OCI-LY3 (cell line): ENCODE measurements at regions not wholly inside any gene's neighbourhood (a gene's known extent, or its start where the extent isn't known, plus 50 kb on each side); places are given as distances from the start of the nearest gene placed in this dataset.

Experiments
- H2AFZ ChIP-seq: fragments of 200-600, 300-600 bp; shearing (Covaris generic); 2 replicates; pipeline ENCODE4 v1.6.0; 2014; ENCODE audit warnings: antibody characterized with exemption, low read depth, low read length
- H3K27ac ChIP-seq: fragments of 200-600, 300-600 bp; sonication (generic); 2 replicates; pipeline ENCODE4 v1.5.1; 2014; ENCODE audit warnings: mild to moderate bottlenecking, low read length, moderate library complexity, mixed read lengths
- H3K27me3 ChIP-seq: fragments of 200-600, 300-600 bp; sonication (generic); 2 replicates; pipeline ENCODE4 v1.6.1; 2014; ENCODE audit warnings: low read depth, low read length, mixed read lengths
- H3K36me3 ChIP-seq: fragments of 200-600, 300-600 bp; sonication (generic); replicated peaks from 2 replicates; pipeline ENCODE3; 2014; ENCODE audit warnings: low read depth, low read length, mixed read lengths
- H3K4me1 ChIP-seq: fragments of 300-600, 200-600 bp; sonication (generic); 2 replicates; pipeline ENCODE4 v1.6.1; 2014; ENCODE audit warnings: low read length, mixed read lengths
- H3K4me2 ChIP-seq: fragments of 200-600, 300-600 bp; sonication (generic); 2 replicates; pipeline ENCODE4 v1.6.1; 2014; ENCODE audit warnings: low read length, mixed read lengths
- H3K4me3 ChIP-seq: fragments of 300-600, 200-600 bp; sonication (generic); 2 replicates; pipeline ENCODE4 v1.5.1; 2014; ENCODE audit warnings: antibody characterized with exemption, mild to moderate bottlenecking, low read length, moderate library complexity
- H3K79me2 ChIP-seq: fragments of 300-600, 200-600 bp; shearing (Covaris generic); 2 replicates; pipeline ENCODE4 v1.6.1; 2014; ENCODE audit warnings: mild to moderate bottlenecking, low read length, mixed read lengths
- H3K9ac ChIP-seq: fragments of 300-600, 200-600 bp; shearing (Covaris generic); 2 replicates; pipeline ENCODE4 v1.6.0; 2014; ENCODE audit warnings: mild to moderate bottlenecking, low read length, moderate library complexity
- H3K9me3 ChIP-seq: fragments of 200-600, 300-600 bp; shearing (Covaris generic); 2 replicates; pipeline ENCODE4 v1.6.1; 2014; ENCODE audit warnings: low read length, mixed read lengths; ENCODE audit not compliant: insufficient read depth
- H4K20me1 ChIP-seq: fragments of 200-600, 300-600 bp; sonication (generic); 2 replicates; pipeline ENCODE4 v1.6.1; 2016; ENCODE audit warnings: low read length, mixed read lengths; ENCODE audit not compliant: insufficient read depth
- CTCF ChIP-seq: fragments of 200-600, 300-600 bp; sonication (generic); IDR thresholded peaks from 2 replicates; pipeline ENCODE4 v1.5.1; 2014; ENCODE audit warnings: antibody characterized with exemption, low read length, low read depth
- EZH2phosphoT487 ChIP-seq: fragments of 200-600 bp; shearing (Covaris generic); IDR thresholded peaks from 2 replicates; pipeline ENCODE4 v1.6.1; 2018; ENCODE audit warnings: antibody characterized with exemption, mixed run types, low read depth

- Histone ChIP-seq H3K27ac (no peak overlapping the region), H3K4me1 (no peaks in the 10 kb centered on the region), H3K79me2 (no peaks in the 10 kb centered on the region), H2AFZ (no peak overlapping the region), H3K27me3 (no peaks in the 10 kb centered on the region), H3K9me3 (no peaks in the 10 kb centered on the region), H3K4me2 (no peak overlapping the region), H4K20me1 (no peaks in the 10 kb centered on the region), H3K4me3 (no peak overlapping the region), H3K9ac (no peak overlapping the region), H3K36me3 (no peaks in the 10 kb centered on the region)
- TF ChIP-seq EZH2phosphoT487 (no peak), CTCF (no peak)
These were observed 230.3 kb downstream of the SH2D4B start for GRCh38 chr10:80767963-80768362.

- Histone ChIP-seq H3K9ac (no peak overlapping the region), H3K79me2 (no peaks in the 10 kb centered on the region), H3K4me3 (no peak overlapping the region), H4K20me1 (no peaks in the 10 kb centered on the region), H3K36me3 (no peaks in the 10 kb centered on the region), H3K27me3 (no peaks in the 10 kb centered on the region), H3K27ac (no peak overlapping the region), H3K4me1 (no peaks in the 10 kb centered on the region), H3K4me2 (no peak overlapping the region), H3K9me3 (no peaks in the 10 kb centered on the region), H2AFZ (no peak overlapping the region)
- TF ChIP-seq CTCF (no peak), EZH2phosphoT487 (no peak)
These were observed 232.0 kb downstream of the SH2D4B start for GRCh38 chr10:80769700-80770160.

DNA sequence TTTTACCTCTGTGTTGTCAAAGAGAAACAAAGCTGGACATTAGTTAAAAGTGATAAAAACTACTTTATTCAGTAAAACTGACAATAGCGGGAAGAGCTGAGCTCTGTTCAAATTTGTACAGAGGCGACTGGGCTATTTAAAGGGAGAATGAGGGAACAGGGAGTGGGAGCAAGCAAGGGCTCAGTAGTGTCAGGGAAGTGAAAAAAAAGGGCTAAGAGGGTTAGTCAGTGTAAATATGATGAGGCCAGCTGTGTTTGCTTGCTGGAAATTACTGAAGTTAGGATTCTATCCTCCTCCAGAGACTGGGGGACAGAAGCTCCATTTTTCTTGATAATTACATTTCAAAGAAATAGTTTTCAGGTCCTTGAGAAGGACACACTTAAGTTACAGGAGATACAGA lies 232.5 kb downstream of the SH2D4B start:
- H3K79me2 ChIP-seq, result no peaks in the 10 kb centered on the region
- no peaks in the 10 kb centered on the region for H3K27me3 ChIP-seq
- no peak overlapping the region for H3K27ac ChIP-seq
- no peaks in the 10 kb centered on the region for H4K20me1 ChIP-seq
- no peak overlapping the region for H3K9ac ChIP-seq
- TF ChIP-seq CTCF (no peak), EZH2phosphoT487 (no peak)
- H3K9me3 ChIP-seq, result no peaks in the 10 kb centered on the region
- H3K36me3 ChIP-seq, result no peaks in the 10 kb centered on the region
- H3K4me1 ChIP-seq, result no peaks in the 10 kb centered on the region
- H2AFZ ChIP-seq, result no peak overlapping the region
- no peak overlapping the region for H3K4me3 ChIP-seq
- no peak overlapping the region for H3K4me2 ChIP-seq

- Histone ChIP-seq H2AFZ (no peak overlapping the region), H4K20me1 (no peaks in the 10 kb centered on the region), H3K4me3 (no peak overlapping the region), H3K36me3 (no peaks in the 10 kb centered on the region), H3K9me3 (no peaks in the 10 kb centered on the region), H3K4me2 (no peak overlapping the region), H3K9ac (no peak overlapping the region), H3K4me1 (no peaks in the 10 kb centered on the region), H3K27ac (no peak overlapping the region), H3K27me3 (no peaks in the 10 kb centered on the region), H3K79me2 (no peaks in the 10 kb centered on the region)
- TF ChIP-seq EZH2phosphoT487 (no peak), CTCF (no peak)
These were observed 233.6 kb downstream of the SH2D4B start for GRCh38 chr10:80771285-80771684.
